ENCODE measurements at regions not wholly inside any gene's neighbourhood (a gene's known extent, or its start where the extent isn't known, plus 50 kb on each side); places are given as distances from the start of the nearest gene placed in this dataset.

GRCh38 chr17:51536627-51537026 is 276.3 kb downstream of the UTP18 start:
- no peaks in the 10 kb centered on the region for H3K4me1 Mint-ChIP-seq (ENCODE audit: low read depth, unreplicated experiment)
- CTCF ChIA-PET: interaction anchor here (2.8 kb wide), 1 partner anchor 165 kb away, joined by 14 read pairs; no protein-coding TSS in a partner anchor
- H3K27ac Mint-ChIP-seq (ENCODE audit: unreplicated experiment): no peak overlapping the region
- BruUV-seq (replicated peaks): no TSS peak
- no peaks in the 10 kb centered on the region for H3K9me3 Mint-ChIP-seq (ENCODE audit: low read depth, unreplicated experiment)
- peaks cover 85% of the 10 kb centered on the region for H3K27me3 Mint-ChIP-seq (ENCODE audit: unreplicated experiment)
- intact Hi-C loops (cut with micrococcal nuclease; ENCODE audit: unreplicated experiment): loop anchor here (1.0 kb wide), 3 partner anchors 165 to 237 kb away; no protein-coding TSS in a partner anchor
- no peak for TF ChIP-seq CTCF (IDR thresholded peaks at IDR 0.05; ENCODE audit: unreplicated experiment)
- H3K4me3 Mint-ChIP-seq (ENCODE audit: low read depth, unreplicated experiment): no peak overlapping the region
- DNase-seq: no peak
- no peaks in the 10 kb centered on the region for H3K36me3 Mint-ChIP-seq (ENCODE audit: insufficient read depth, unreplicated experiment)

- Mint-ChIP-seq H3K27me3 (ENCODE audit: unreplicated experiment) (peaks cover 81% of the 10 kb centered on the region), H3K36me3 (ENCODE audit: insufficient read depth, unreplicated experiment) (no peaks in the 10 kb centered on the region), H3K4me1 (ENCODE audit: low read depth, unreplicated experiment) (no peaks in the 10 kb centered on the region), H3K9me3 (ENCODE audit: low read depth, unreplicated experiment) (no peaks in the 10 kb centered on the region), H3K4me3 (ENCODE audit: low read depth, unreplicated experiment) (no peak overlapping the region), H3K27ac (ENCODE audit: unreplicated experiment) (no peak overlapping the region)
- intact Hi-C loops (cut with micrococcal nuclease; ENCODE audit: unreplicated experiment): no loop called here
- no peak for DNase-seq
- TF ChIP-seq CTCF (IDR thresholded peaks at IDR 0.05; ENCODE audit: unreplicated experiment): no peak
- BruUV-seq (replicated peaks): no TSS peak
- CTCF ChIA-PET: interaction anchor here (2.8 kb wide), 1 partner anchor 167 kb away, joined by 14 read pairs; no protein-coding TSS in a partner anchor
These were observed 277.7 kb downstream of the UTP18 start for GRCh38 chr17:51537996-51538550.

- intact Hi-C loops (cut with micrococcal nuclease; ENCODE audit: unreplicated experiment): no loop called here
- Mint-ChIP-seq H3K36me3 (ENCODE audit: insufficient read depth, unreplicated experiment) (no peaks in the 10 kb centered on the region), H3K27ac (ENCODE audit: unreplicated experiment) (no peak overlapping the region), H3K4me1 (ENCODE audit: low read depth, unreplicated experiment) (no peaks in the 10 kb centered on the region), H3K4me3 (ENCODE audit: low read depth, unreplicated experiment) (no peak overlapping the region), H3K27me3 (ENCODE audit: unreplicated experiment) (peaks cover 78% of the 10 kb centered on the region), H3K9me3 (ENCODE audit: low read depth, unreplicated experiment) (no peaks in the 10 kb centered on the region)
- no TSS peak for BruUV-seq (replicated peaks)
- CTCF ChIA-PET: no interaction called here
- no peak for TF ChIP-seq CTCF (IDR thresholded peaks at IDR 0.05; ENCODE audit: unreplicated experiment)
- DNase-seq: no peak
These were observed 279.8 kb downstream of the UTP18 start for GRCh38 chr17:51540151-51540550.

- H3K4me1 Mint-ChIP-seq (ENCODE audit: low read depth, unreplicated experiment): no peaks in the 10 kb centered on the region
- CTCF ChIA-PET: interaction anchor here (0.9 kb wide), 1 partner anchor 16 kb away, joined by 4 read pairs; no protein-coding TSS in a partner anchor
- no peaks in the 10 kb centered on the region for H3K9me3 Mint-ChIP-seq (ENCODE audit: low read depth, unreplicated experiment)
- H3K27ac Mint-ChIP-seq (ENCODE audit: unreplicated experiment): no peak overlapping the region
- H3K27me3 Mint-ChIP-seq (ENCODE audit: unreplicated experiment): peaks cover 78% of the 10 kb centered on the region
- no peaks in the 10 kb centered on the region for H3K36me3 Mint-ChIP-seq (ENCODE audit: insufficient read depth, unreplicated experiment)
- no TSS peak for BruUV-seq (replicated peaks)
- intact Hi-C loops (cut with micrococcal nuclease; ENCODE audit: unreplicated experiment): no loop called here
- DNase-seq: no peak
- no peak for TF ChIP-seq CTCF (IDR thresholded peaks at IDR 0.05; ENCODE audit: unreplicated experiment)
- no peak overlapping the region for H3K4me3 Mint-ChIP-seq (ENCODE audit: low read depth, unreplicated experiment)
These were observed 280.9 kb downstream of the UTP18 start for GRCh38 chr17:51541215-51541614.
